Neural cell (in vitro differentiated cells): ENCODE measurements at regions not wholly inside any gene's neighbourhood (a gene's known extent, or its start where the extent isn't known, plus 50 kb on each side); places are given as distances from the start of the nearest gene placed in this dataset.

ENCODE experiments used
- H2AFZ ChIP-seq: fragments of 200-600, 300-800 bp; sonication (generic), shearing (Covaris generic); 2 replicates; pipeline ENCODE4 v1.6.0; 2014; ENCODE audit warnings: low read depth, mild to moderate bottlenecking, antibody characterized with exemption, low read length, moderate library complexity
- H3F3A ChIP-seq: fragments of 200-600 bp; shearing (Covaris generic); 2 replicates; pipeline ENCODE4 v1.6.1; 2016; ENCODE audit warnings: mild to moderate bottlenecking, moderate library complexity, mixed read lengths, antibody characterized with exemption, low read length; ENCODE audit not compliant: insufficient read depth, poor library complexity, severe bottlenecking
- H3K27ac ChIP-seq: fragments of 200-600, 300-800 bp; sonication (generic), shearing (Covaris generic); 2 replicates; pipeline ENCODE4 v1.5.1; 2014; ENCODE audit warnings: mild to moderate bottlenecking, low read length, moderate library complexity
- H3K27me3 ChIP-seq: fragments of 300-800, 200-600 bp; sonication (generic), shearing (Covaris generic); 2 replicates; pipeline ENCODE4 v1.6.0; 2014; ENCODE audit warnings: mild to moderate bottlenecking, low read depth, low read length, moderate library complexity; ENCODE audit not compliant: insufficient read depth
- H3K36me3 ChIP-seq: fragments of 300-800, 200-600 bp; sonication (generic), shearing (Covaris generic); 2 replicates; pipeline ENCODE4 v1.5.1; 2014; ENCODE audit warnings: mild to moderate bottlenecking, antibody characterized with exemption, low read length, moderate library complexity; ENCODE audit not compliant: insufficient read depth
- H3K4me2 ChIP-seq: fragments of 300-800, 200-600 bp; sonication (generic), shearing (Covaris generic); 2 replicates; pipeline ENCODE4 v1.6.0; 2014; ENCODE audit warnings: mild to moderate bottlenecking, low read length
- H3K4me3 ChIP-seq: fragments of 300-800, 200-600 bp; sonication (generic), shearing (Covaris generic); 2 replicates; pipeline ENCODE4 v1.5.1; 2014; ENCODE audit warnings: mild to moderate bottlenecking, low read length, moderate library complexity
- H3K79me2 ChIP-seq: fragments of 200-600 bp; shearing (Covaris generic); replicated peaks from 2 replicates; pipeline ENCODE4 v1.6.0; 2014; ENCODE audit warnings: mild to moderate bottlenecking, low read length, moderate library complexity; ENCODE audit not compliant: insufficient read depth
- H3K9ac ChIP-seq: fragments of 300-800, 200-600 bp; sonication (generic), shearing (Covaris generic); 2 replicates; pipeline ENCODE4 v1.6.1; 2016; ENCODE audit warnings: mild to moderate bottlenecking, low read length, mixed read lengths
- H3K9me2 ChIP-seq: fragments of 200-600 bp; shearing (Covaris generic); 2 replicates; pipeline ENCODE4 v1.6.1; 2016; ENCODE audit warnings: mild to moderate bottlenecking, low read length, mixed read lengths; ENCODE audit not compliant: insufficient read depth
- H3K9me3 ChIP-seq: fragments of 200-600, 300-800 bp; sonication (generic), shearing (Covaris generic); 2 replicates; pipeline ENCODE4 v1.6.1; 2016; ENCODE audit warnings: mild to moderate bottlenecking, mixed run types, low read length, moderate library complexity, mixed read lengths
- H4K20me1 ChIP-seq: fragments of 200-600 bp; shearing (Covaris generic); 2 replicates; pipeline ENCODE4 v1.6.1; 2016; ENCODE audit warnings: mild to moderate bottlenecking, mixed run types; ENCODE audit not compliant: insufficient read depth
- CTCF ChIP-seq: fragments of 450-650 bp; IDR thresholded peaks from 2 replicates; pipeline ENCODE4 v1.5.1; 2014; ENCODE audit warnings: antibody characterized with exemption, mild to moderate bottlenecking, moderate library complexity; ENCODE audit not compliant: poor library complexity, severe bottlenecking
- EP300 ChIP-seq: fragments of 450-650 bp; conservative IDR thresholded peaks from 2 replicates; pipeline ENCODE4 v1.6.1; 2014; ENCODE audit warnings: antibody characterized with exemption, mild to moderate bottlenecking, moderate library complexity; ENCODE audit not compliant: poor library complexity, severe bottlenecking
- EZH2 ChIP-seq: fragments of 200-600, 300-800 bp; shearing (Covaris generic), sonication (generic); IDR thresholded peaks from 2 replicates; pipeline ENCODE4 v1.6.1; 2014; ENCODE audit warnings: antibody characterized with exemption, low read length, borderline replicate concordance, mild to moderate bottlenecking; ENCODE audit not compliant: insufficient read depth, poor library complexity, severe bottlenecking
- MXI1 ChIP-seq: fragments of 450-650 bp; conservative IDR thresholded peaks from 2 replicates; pipeline ENCODE4 v1.6.1; 2014; ENCODE audit warnings: antibody characterized with exemption, mild to moderate bottlenecking; ENCODE audit not compliant: poor library complexity, severe bottlenecking
- POLR2AphosphoS5 ChIP-seq: IDR thresholded peaks from 2 replicates; pipeline ENCODE4 v1.6.1; 2012
- RAD21 ChIP-seq: fragments of 450-650 bp; conservative IDR thresholded peaks from 2 replicates; pipeline ENCODE4 v1.6.1; 2014; ENCODE audit warnings: antibody characterized with exemption, mild to moderate bottlenecking, moderate library complexity
- REST ChIP-seq: IDR thresholded peaks from 2 replicates; pipeline ENCODE4 v1.6.1; 2012; ENCODE audit warnings: borderline replicate concordance
- SMC3 ChIP-seq: fragments of 450-650 bp; conservative IDR thresholded peaks from 2 replicates; pipeline ENCODE4 v1.6.1; 2014; ENCODE audit warnings: antibody characterized with exemption, mild to moderate bottlenecking, moderate library complexity; ENCODE audit not compliant: poor library complexity
- TAF1 ChIP-seq: IDR thresholded peaks from 2 replicates; pipeline ENCODE4 v1.6.1; 2012; ENCODE audit warnings: low read depth

- Histone ChIP-seq H3K79me2 (no peaks in the 10 kb centered on the region), H3K36me3 (no peaks in the 10 kb centered on the region), H3K9me2 (no peaks in the 10 kb centered on the region), H4K20me1 (no peaks in the 10 kb centered on the region), H3K9ac (no peak overlapping the region), H3K27me3 (no peaks in the 10 kb centered on the region), H3K4me3 (no peak overlapping the region), H2AFZ (no peak overlapping the region), H3K4me2 (no peak overlapping the region), H3F3A (no peaks in the 10 kb centered on the region), H3K27ac (no peak overlapping the region), H3K9me3 (no peaks in the 10 kb centered on the region)
- TF ChIP-seq TAF1 (no peak), POLR2AphosphoS5 (no peak), CTCF (no peak)
Measured at GRCh38 chr3:150348500-150348899, 59.6 kb upstream of the TSC22D2 start.

GRCh38 chr3:150346981-150347863 lies 60.9 kb upstream of the TSC22D2 start:
- Histone ChIP-seq H3K79me2 (no peaks in the 10 kb centered on the region), H2AFZ (no peak overlapping the region), H3K9me3 (no peaks in the 10 kb centered on the region), H3K9me2 (no peaks in the 10 kb centered on the region), H3K4me3 (no peak overlapping the region), H3K9ac (no peak overlapping the region), H3K36me3 (no peaks in the 10 kb centered on the region), H4K20me1 (no peaks in the 10 kb centered on the region), H3K27me3 (no peaks in the 10 kb centered on the region), H3K27ac (no peak overlapping the region), H3K4me2 (no peak overlapping the region), H3F3A (no peaks in the 10 kb centered on the region)
- TF ChIP-seq EZH2 (no peak), CTCF (no peak), POLR2AphosphoS5 (no peak), SMC3 (no peak), MXI1 (no peak), EP300 (no peak), RAD21 (no peak), TAF1 (no peak), REST (no peak)
